BLaER1 treated with 17β-estradiol and CSF1 and Interleukin-3, amounts not matched to agents 10 nM and 100 nM (cell line): ENCODE measurements at regions not wholly inside any gene's neighbourhood (a gene's known extent, or its start where the extent isn't known, plus 50 kb on each side); places are given as distances from the start of the nearest gene placed in this dataset.

Experiments used
- H3K27ac ChIP-seq, 11 experiments: shearing (Covaris generic); formaldehyde crosslinking; 2 replicates each; pipeline ENCODE4 v1.8.1; 2022
- H3K27me3 ChIP-seq, 11 experiments: shearing (Covaris generic); formaldehyde crosslinking; 2 replicates each; pipeline ENCODE4 v1.8.1; 2022
- H3K36me3 ChIP-seq, 11 experiments: shearing (Covaris generic); formaldehyde crosslinking; 2 replicates each; pipeline ENCODE4 v1.8.1; 2022
- H3K4me1 ChIP-seq, 10 experiments: shearing (Covaris generic); formaldehyde crosslinking; 2 replicates each; pipeline ENCODE4 v1.8.1; 2022
- H3K4me2 ChIP-seq, 11 experiments: shearing (Covaris generic); formaldehyde crosslinking; 2 replicates each; pipeline ENCODE4 v1.8.1; 2022
- H3K4me3 ChIP-seq, 10 experiments: shearing (Covaris generic); formaldehyde crosslinking; 2 replicates each; pipeline ENCODE4 v1.8.1; 2022
- H3K9ac ChIP-seq, 11 experiments: shearing (Covaris generic); formaldehyde crosslinking; 2 replicates each; pipeline ENCODE4 v1.8.1; 2022
- H3K9me3 ChIP-seq, 11 experiments: shearing (Covaris generic); formaldehyde crosslinking; replicated peaks in 1 of 11; 2 replicates each; pipeline ENCODE4 v1.8.1; 2022
- H4K20me1 ChIP-seq, 11 experiments: shearing (Covaris generic); formaldehyde crosslinking; 2 replicates each; pipeline ENCODE4 v1.8.1; 2022
- Cebpa-rat ChIP-seq, 11 experiments: shearing (Covaris generic); IDR thresholded peaks; 2 replicates each; pipeline ENCODE4 v1.8.1; 2022

- H3K4me1 ChIP-seq: peaks cover 0 to 4% (median 0%) of the 10 kb centered on the region in 10 experiments; a peak in 4 of 20 replicates
- H3K9me3 ChIP-seq: 0 out of 22 replicates have a peak, but pooled peaks cover 0 to 4% (median 0%) of the 10 kb centered on the region in 11 experiments
- no peak overlapping the region for H3K4me3 ChIP-seq
- peaks cover 0 to 8% (median 0%) of the 10 kb centered on the region in 11 experiments; a peak in 4 of 22 replicates for H3K36me3 ChIP-seq
- H3K27me3 ChIP-seq: no peaks in the 10 kb centered on the region
- TF ChIP-seq Cebpa-rat (IDR thresholded peaks at IDR 0.05): no peak
- H4K20me1 ChIP-seq: no peaks in the 10 kb centered on the region
- H3K27ac ChIP-seq: no peak overlapping the region
- no peak overlapping the region for H3K4me2 ChIP-seq
- H3K9ac ChIP-seq: no peak overlapping the region
Measured at GRCh38 chr10:28082885-28083284, 84.0 kb upstream of the ODAD2 start.

DNA sequence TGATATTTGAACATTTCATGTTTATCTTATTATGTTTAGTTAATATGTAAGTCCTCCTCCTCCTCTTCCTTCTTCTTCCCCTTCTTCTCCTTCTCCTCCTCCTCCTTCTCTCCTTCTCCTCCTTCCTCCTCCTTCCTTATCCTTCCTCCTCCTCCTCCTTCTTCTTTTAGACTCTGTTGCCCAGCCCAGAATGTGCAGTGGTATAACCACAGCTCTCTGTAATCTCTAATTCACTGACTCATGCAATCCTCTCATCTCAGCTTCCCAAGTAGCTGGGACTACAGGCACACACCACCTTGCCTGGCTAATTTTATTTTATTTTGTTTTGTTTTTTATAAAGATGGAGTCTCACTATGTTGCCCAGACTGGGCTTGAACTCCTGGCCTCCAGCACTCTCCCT is 83.4 kb upstream of the ODAD2 start:
- Histone ChIP-seq H3K27me3 (no peaks in the 10 kb centered on the region), H3K27ac (no peak overlapping the region), H3K9me3 (0 out of 22 replicates have a peak, but pooled peaks cover 0 to 4% (median 0%) of the 10 kb centered on the region in 11 experiments), H4K20me1 (no peaks in the 10 kb centered on the region), H3K4me3 (no peak overlapping the region), H3K4me2 (no peak overlapping the region), H3K9ac (no peak overlapping the region), H3K36me3 (peaks cover 0 to 8% (median 0%) of the 10 kb centered on the region in 11 experiments; a peak in 4 of 22 replicates), H3K4me1 (no peaks in the 10 kb centered on the region)
- no peak for TF ChIP-seq Cebpa-rat (IDR thresholded peaks at IDR 0.05)

DNA sequence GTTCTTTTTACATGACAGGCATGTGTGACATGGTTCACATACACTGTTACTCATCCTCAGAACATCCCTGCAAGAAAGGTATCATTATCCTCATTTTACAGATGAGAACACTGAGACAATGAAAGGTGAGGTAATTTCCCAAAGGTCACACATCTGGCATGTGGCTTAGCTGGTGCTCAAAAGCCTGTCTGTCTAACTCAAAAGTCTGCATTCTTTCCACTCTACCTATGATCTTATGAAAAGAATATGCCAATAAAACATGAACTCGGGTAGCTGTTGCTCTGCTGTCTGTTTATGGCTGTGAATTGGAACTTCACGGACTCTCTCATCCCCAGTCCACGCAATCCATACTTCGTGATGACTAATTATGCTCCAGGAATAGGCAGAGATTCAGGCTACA is 79.0 kb upstream of the ODAD2 start:
- no peak overlapping the region for H3K4me2 ChIP-seq
- peaks cover 0 to 15% (median 0%) of the 10 kb centered on the region in 11 experiments; a peak in 5 of 22 replicates for H3K36me3 ChIP-seq
- H3K27ac ChIP-seq: no peak overlapping the region
- no peaks in the 10 kb centered on the region for H4K20me1 ChIP-seq
- TF ChIP-seq Cebpa-rat (IDR thresholded peaks at IDR 0.05): no peak
- H3K4me1 ChIP-seq: no peaks in the 10 kb centered on the region
- H3K9me3 ChIP-seq: peaks cover 0 to 13% (median 8%) of the 10 kb centered on the region in 11 experiments; a peak in 13 of 22 replicates
- H3K9ac ChIP-seq: no peak overlapping the region
- no peaks in the 10 kb centered on the region for H3K27me3 ChIP-seq
- H3K4me3 ChIP-seq: no peak overlapping the region

- H3K4me1 ChIP-seq: no peaks in the 10 kb centered on the region
- no peaks in the 10 kb centered on the region for H4K20me1 ChIP-seq
- H3K4me3 ChIP-seq: no peak overlapping the region
- no peak overlapping the region for H3K9ac ChIP-seq
- peaks cover 0 to 13% (median 8%) of the 10 kb centered on the region in 11 experiments; a peak in 13 of 22 replicates for H3K9me3 ChIP-seq
- no peaks in the 10 kb centered on the region for H3K27me3 ChIP-seq
- H3K36me3 ChIP-seq: peaks cover 0 to 15% (median 0%) of the 10 kb centered on the region in 11 experiments; a peak in 5 of 22 replicates
- no peak overlapping the region for H3K4me2 ChIP-seq
- TF ChIP-seq Cebpa-rat (IDR thresholded peaks at IDR 0.05): no peak
- H3K27ac ChIP-seq: no peak overlapping the region
Measured at GRCh38 chr10:28075424-28075823, 76.5 kb upstream of the ODAD2 start.

DNA sequence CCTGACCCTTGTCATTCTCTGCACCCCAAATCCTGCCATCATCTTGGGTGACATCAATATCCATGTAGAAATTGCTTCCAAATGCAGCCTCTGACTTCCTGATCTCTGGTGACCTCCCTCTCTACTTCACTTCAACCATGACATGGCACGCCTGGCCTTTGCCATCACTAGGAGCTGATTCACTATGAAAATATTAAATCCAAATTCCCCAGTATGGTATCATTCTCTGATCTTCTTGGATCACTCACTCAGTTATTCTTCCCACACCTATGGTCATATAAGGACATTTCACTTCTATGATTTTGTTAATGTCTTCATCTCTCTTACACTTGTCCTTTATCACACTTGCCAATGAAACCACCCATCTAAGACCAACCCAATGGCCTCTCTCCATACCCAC is 73.7 kb upstream of the ODAD2 start:
- Histone ChIP-seq H3K4me1 (no peaks in the 10 kb centered on the region), H3K4me2 (no peak overlapping the region), H3K9me3 (peaks cover under 1 to 14% (median 8%) of the 10 kb centered on the region in 11 experiments; a peak in 14 of 22 replicates), H3K4me3 (no peak overlapping the region), H4K20me1 (no peaks in the 10 kb centered on the region), H3K9ac (no peak overlapping the region), H3K27ac (no peak overlapping the region), H3K27me3 (no peaks in the 10 kb centered on the region), H3K36me3 (peaks cover 0 to 27% (median 0%) of the 10 kb centered on the region in 11 experiments; a peak in 6 of 22 replicates)
- no peak for TF ChIP-seq Cebpa-rat (IDR thresholded peaks at IDR 0.05)

DNA sequence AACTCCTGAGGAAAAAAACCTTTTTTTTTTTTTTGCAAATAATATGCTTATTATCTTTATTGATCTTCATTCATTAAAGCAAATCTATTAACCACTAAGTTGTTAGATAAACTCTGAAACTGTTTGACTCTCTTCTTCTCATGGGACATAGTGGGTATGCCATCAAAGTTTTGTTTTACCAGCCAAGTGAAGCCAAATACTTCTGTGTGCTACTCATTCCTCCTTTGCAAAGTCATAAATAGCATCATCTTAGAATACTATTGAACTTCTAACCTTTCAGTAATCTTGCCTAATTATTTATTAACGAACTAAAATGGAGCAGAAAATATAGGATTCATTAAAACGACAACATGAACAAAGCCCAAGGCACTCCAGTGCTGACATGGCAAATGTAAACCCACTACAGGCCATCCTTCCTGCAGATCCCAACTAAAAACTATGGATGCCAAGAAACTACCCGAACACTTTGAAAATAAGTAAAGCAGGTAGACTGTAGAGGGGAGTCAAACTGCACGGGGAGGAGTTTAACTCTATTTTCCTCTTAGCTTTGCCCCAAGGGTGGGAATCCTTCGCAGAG is 61.2 kb upstream of the ODAD2 start:
- H3K4me1 ChIP-seq: no peaks in the 10 kb centered on the region
- H3K27ac ChIP-seq: no peak overlapping the region
- H3K36me3 ChIP-seq: peaks cover 0 to 33% (median 10%) of the 10 kb centered on the region in 11 experiments; a peak in 9 of 22 replicates
- no peaks in the 10 kb centered on the region for H3K27me3 ChIP-seq
- H3K4me3 ChIP-seq: no peak overlapping the region
- peaks cover 0 to 7% (median 0%) of the 10 kb centered on the region in 11 experiments; a peak in 3 of 22 replicates for H3K9me3 ChIP-seq
- H3K4me2 ChIP-seq: no peak overlapping the region
- TF ChIP-seq Cebpa-rat (IDR thresholded peaks at IDR 0.05): no peak
- H4K20me1 ChIP-seq: no peaks in the 10 kb centered on the region
- H3K9ac ChIP-seq: no peak overlapping the region

GRCh38 chr10:28058746-28059145 is 59.9 kb upstream of the ODAD2 start:
- Histone ChIP-seq H3K27ac (no peak overlapping the region), H3K9ac (no peak overlapping the region)

DNA sequence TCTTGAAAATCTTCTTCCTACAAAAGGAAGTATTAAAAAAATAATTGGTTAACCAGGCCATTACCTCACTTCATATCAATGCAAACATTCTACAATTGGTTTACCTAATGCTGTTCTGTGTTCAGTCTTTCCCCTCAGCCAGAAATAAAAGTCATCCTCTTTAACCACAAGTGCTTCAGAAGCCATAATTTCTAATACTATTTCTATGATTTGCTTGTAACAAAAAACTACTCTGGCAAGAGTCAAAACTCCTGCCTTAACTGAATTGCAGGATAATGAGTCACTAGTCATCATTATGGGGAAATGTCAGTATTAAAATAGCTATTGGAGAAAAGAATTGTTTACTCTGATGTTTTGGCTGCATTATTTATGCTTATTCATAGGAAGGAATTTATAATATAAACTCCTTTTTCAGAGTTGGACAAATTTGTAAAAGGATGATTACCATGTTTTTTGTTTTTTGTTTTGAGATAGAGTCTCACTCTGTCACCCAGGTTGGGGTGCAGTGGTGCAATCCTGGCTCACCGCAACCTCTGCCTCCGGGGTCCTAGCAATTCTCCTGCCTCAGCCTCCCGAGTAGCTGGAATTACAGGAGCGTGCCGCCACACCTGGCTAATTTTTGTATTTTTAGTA is 55.5 kb upstream of the ODAD2 start:
- H3K9me3 ChIP-seq: peaks cover 0 to 7% (median 0%) of the 10 kb centered on the region in 11 experiments; a peak in 3 of 22 replicates
- H4K20me1 ChIP-seq: no peaks in the 10 kb centered on the region
- H3K27ac ChIP-seq: no peak overlapping the region
- H3K4me3 ChIP-seq: no peak overlapping the region
- peaks cover 0 to 33% (median 10%) of the 10 kb centered on the region in 11 experiments; a peak in 9 of 22 replicates for H3K36me3 ChIP-seq
- no peak overlapping the region for H3K9ac ChIP-seq
- H3K4me1 ChIP-seq: no peaks in the 10 kb centered on the region
- no peak for TF ChIP-seq Cebpa-rat (IDR thresholded peaks at IDR 0.05)
- H3K27me3 ChIP-seq: no peaks in the 10 kb centered on the region
- H3K4me2 ChIP-seq: no peak overlapping the region

More at GRCh38 chr10:28058746-28059145, 59.9 kb upstream of the ODAD2 start:
- Histone ChIP-seq H3K9me3 (peaks cover 0 to 7% (median 0%) of the 10 kb centered on the region in 11 experiments; a peak in 3 of 22 replicates), H3K4me3 (no peak overlapping the region), H3K4me1 (no peaks in the 10 kb centered on the region), H3K4me2 (no peak overlapping the region), H3K27me3 (no peaks in the 10 kb centered on the region), H3K36me3 (peaks cover 0 to 33% (median 10%) of the 10 kb centered on the region in 11 experiments; a peak in 9 of 22 replicates), H4K20me1 (no peaks in the 10 kb centered on the region)
- TF ChIP-seq Cebpa-rat (IDR thresholded peaks at IDR 0.05): no peak

DNA sequence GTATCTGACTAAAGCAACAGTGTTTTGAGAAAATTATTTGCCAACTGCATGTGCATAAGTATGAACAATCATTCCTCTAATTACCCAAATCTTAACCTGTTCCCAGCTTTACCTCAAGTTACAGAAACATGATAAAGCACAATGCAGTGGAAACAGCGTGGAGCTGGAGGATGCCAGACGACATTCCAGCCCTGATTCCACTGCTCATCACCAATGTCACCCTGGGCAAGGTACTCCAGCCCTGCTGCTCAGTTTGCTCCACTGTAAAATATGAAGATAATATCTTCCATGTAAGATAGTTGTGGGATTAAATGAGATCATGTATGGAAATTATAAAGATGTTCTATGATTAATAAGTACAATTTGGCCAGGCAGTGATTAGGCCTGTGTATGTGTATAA is 50.4 kb upstream of the ODAD2 start:
- Histone ChIP-seq H3K4me2 (no peak overlapping the region), H4K20me1 (no peaks in the 10 kb centered on the region), H3K4me1 (no peaks in the 10 kb centered on the region), H3K36me3 (no peaks in the 10 kb centered on the region), H3K9ac (no peak overlapping the region), H3K4me3 (no peak overlapping the region), H3K27me3 (no peaks in the 10 kb centered on the region), H3K27ac (no peak overlapping the region), H3K9me3 (no peaks in the 10 kb centered on the region)
- TF ChIP-seq Cebpa-rat (IDR thresholded peaks at IDR 0.05): no peak
